ENCODE measurements at regions not wholly inside any gene's neighbourhood (a gene's known extent, or its start where the extent isn't known, plus 50 kb on each side); places are given as distances from the start of the nearest gene placed in this dataset.
"Not testable (repeated sequence)": the region's sequence is repeated elsewhere in the genome, so short reads cannot be mapped to it uniquely, and the experiment has no call there.

- DNase-seq, result no peak
Measured at GRCh38 chr13:81318231-81319019, 977.5 kb upstream of the SPRY2 start.

GRCh38 chr13:81314461-81314860, 973.5 kb upstream of the SPRY2 start:
- DNase-seq, result no peak

GRCh38 chr13:81305928-81306327, 965.0 kb upstream of the SPRY2 start:
- no peak for DNase-seq

- no peak for DNase-seq
Measured at GRCh38 chr13:81304121-81304659, 963.3 kb upstream of the SPRY2 start.

- DNase-seq, result no peak
Measured at GRCh38 chr13:81302677-81303076, 961.8 kb upstream of the SPRY2 start.

DNA sequence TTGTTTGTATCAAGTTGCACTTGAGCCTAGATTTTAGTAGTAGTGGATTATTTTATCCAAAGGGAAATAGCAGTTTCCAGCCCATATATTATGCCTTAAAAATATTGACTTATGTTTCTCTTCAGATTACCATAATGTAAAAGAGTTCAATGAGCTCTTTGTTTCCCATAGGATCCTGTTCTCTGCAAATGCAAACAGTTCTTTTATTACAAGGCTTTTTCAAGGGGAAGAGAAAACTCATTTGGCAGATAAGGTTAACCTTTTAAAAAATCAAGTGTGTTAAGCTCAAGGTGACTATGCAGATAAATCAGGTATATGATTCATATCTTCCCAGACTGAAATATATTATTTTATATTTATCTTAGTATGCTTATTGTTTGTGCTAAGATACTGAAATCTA, 961.2 kb upstream of the SPRY2 start:
- DNase-seq, result no peak

GRCh38 chr13:81295177-81295576, 954.3 kb upstream of the SPRY2 start:
- DNase-seq, result no peak

- DNase-seq, result no peak
Measured at GRCh38 chr13:81293594-81294164, 952.8 kb upstream of the SPRY2 start.

- DNase-seq, result no peak
Measured at GRCh38 chr13:81283561-81283960, 942.6 kb upstream of the SPRY2 start.

DNA sequence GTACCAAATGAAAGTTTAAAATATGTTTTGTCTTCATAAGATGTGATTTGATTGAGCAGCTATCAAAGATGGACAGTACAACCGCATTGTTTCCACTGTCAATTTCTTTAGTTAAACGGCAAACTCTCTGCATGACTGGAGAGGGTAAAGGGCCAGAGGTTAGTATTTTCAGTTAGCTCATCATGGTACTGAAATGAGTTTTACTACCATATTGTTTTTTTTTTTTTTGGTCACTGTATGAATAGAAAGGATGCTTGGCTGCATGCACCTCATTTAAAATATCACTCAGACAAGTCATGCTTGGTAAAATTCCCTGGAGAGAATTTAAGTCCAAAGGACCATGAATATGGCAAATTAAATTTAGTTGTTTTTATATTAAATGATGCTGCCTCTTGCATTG, 942.1 kb upstream of the SPRY2 start:
- no peak for DNase-seq

GRCh38 chr13:81275666-81276258, 934.8 kb upstream of the SPRY2 start:
- DNase-seq, result no peak

- DNase-seq, result no peak
Measured at GRCh38 chr13:81247711-81248110, 906.8 kb upstream of the SPRY2 start.

- no peak for DNase-seq
Measured at GRCh38 chr13:81246556-81246955, 905.6 kb upstream of the SPRY2 start.

GRCh38 chr13:81244011-81244410, 903.1 kb upstream of the SPRY2 start:
- DNase-seq, result no peak

DNA sequence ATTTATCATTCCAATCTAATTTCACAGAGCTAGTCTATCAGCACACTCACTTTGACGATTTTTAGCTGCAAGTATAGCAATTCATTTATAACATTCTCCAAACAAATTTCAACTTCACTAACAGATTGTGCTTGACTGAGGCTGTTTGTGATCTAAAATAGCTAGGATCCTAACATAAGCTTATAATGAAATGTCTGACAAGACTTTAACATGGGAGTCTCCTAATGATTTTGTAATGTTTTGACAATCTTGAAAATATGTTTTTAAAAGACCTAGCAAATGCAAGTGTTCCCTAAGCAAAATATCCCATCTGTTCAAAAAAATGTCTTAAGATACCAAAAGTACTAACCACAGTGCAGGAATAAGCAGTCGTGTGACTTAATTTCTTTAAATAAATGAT, 889.5 kb upstream of the SPRY2 start:
- DNase-seq, result no peak

DNA sequence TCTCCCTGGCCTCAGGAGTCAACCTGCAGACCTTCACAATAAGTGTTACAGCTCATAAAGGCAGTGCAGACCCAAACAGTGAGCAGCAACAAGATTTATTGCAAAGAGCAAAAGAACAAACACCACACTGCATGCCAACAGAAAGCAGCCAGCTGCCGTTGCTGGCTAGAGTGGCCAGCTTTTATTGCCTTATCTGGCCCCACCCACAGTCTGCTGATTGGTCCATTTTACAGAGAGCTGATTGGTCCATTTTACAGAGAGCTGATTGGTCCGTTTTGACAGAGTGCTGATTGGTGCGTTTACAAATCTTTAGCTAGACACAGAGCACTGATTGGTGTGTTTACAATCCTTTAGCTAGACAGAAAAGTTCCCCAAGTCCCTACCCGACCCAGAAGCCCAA, 885.9 kb upstream of the SPRY2 start:
- not testable (repeated sequence) for DNase-seq

GRCh38 chr13:81224209-81224833, 883.4 kb upstream of the SPRY2 start:
- DNase-seq, result no peak

DNA sequence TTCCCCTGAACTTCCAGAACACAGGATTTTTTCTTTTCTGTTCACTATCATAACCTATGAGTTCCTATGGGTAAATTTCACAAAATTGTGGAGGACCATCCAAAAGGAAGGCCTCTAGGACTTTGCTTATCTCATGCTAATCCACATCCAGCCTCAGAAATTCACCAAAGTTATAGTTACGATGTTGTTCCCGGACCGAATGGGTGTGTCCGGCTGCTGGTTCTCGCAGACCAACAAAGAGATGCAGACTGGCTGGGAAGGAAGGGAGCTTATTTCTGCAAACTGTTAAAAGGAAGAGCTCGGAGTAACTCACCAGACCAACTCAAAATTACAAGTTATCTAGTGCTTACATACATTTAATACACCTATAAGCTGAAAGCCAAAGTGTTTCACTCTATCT, 882.9 kb upstream of the SPRY2 start:
- no peak for DNase-seq

- DNase-seq, result no peak
Measured at GRCh38 chr13:81211713-81212112, 870.8 kb upstream of the SPRY2 start.

- DNase-seq, result no peak
Measured at GRCh38 chr13:81207636-81208035, 866.7 kb upstream of the SPRY2 start.

DNA sequence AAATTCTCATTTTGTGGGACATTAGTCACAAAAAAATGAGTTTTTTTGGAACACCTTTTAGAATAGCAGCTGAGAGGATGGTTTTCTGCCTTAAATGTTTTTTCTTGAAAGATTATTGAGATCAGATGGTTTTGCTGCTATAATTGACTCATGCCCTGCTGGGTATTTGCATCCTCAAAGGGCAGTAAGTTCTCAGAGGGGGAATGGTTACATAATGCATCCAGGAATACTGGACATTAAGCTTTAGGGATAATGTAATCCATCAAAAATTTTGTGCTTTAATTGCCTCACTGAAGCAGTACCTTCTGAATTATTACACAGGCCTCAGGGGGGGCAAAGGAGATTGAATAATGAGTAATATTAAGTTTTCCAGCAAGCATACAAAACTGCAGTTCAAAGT, 866.3 kb upstream of the SPRY2 start:
- DNase-seq, result no peak

GRCh38 chr13:81203783-81204182, 862.9 kb upstream of the SPRY2 start:
- no peak for DNase-seq

- DNase-seq, result no peak
Measured at GRCh38 chr13:81199956-81200355, 859.0 kb upstream of the SPRY2 start.

DNA sequence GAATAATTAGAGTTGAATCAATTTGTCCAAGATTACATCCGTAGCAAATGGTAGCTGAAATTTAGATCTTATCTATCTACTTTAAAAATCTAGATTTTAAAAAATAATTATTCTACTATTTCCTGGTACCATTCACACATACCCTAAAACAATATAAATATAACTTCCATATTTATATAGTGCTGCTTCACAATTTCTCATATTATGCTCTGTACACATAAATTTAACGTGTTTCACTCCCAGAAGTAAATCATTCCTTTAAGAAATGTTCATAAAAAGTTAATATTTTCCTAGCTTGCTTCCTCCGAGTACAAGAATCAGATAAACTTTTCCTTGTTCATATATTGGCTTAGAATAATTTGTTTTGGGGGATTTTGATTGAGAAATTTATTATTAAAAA, 857.0 kb upstream of the SPRY2 start:
- no peak for DNase-seq
